Mesenchymal stem cell (in vitro differentiated cells and primary cell): ENCODE measurements at regions not wholly inside any gene's neighbourhood (a gene's known extent, or its start where the extent isn't known, plus 50 kb on each side); places are given as distances from the start of the nearest gene placed in this dataset.

Experiments used
- DNase-seq: peaks from one replicate; pipeline ENCODE4 v3.0.0-alpha.2; 2013
- H2AFZ ChIP-seq: one replicate; pipeline ENCODE4 v1.6.1; 2013; ENCODE audit warnings: low read depth, mild to moderate bottlenecking, control low read depth, inconsistent platforms, low read length, moderate library complexity
- H2AK5ac ChIP-seq: 2 replicates; pipeline ENCODE4 v1.6.1; 2013; ENCODE audit warnings: low read length, moderate library complexity, mild to moderate bottlenecking, inconsistent platforms; ENCODE audit not compliant: severe bottlenecking
- H2BK120ac ChIP-seq: one replicate; pipeline ENCODE4 v1.6.1; 2013; ENCODE audit warnings: low read depth, mild to moderate bottlenecking, inconsistent platforms, low read length, moderate library complexity
- H2BK12ac ChIP-seq, 2 experiments: one replicate each; pipeline ENCODE4 v1.6.1; 2013; ENCODE audit warnings: inconsistent platforms in 2 of 2, low read length in 2 of 2, mild to moderate bottlenecking in 2 of 2, moderate library complexity in 2 of 2, control low read depth in 1 of 2
- H2BK15ac ChIP-seq: one replicate; pipeline ENCODE4 v1.6.1; 2013; ENCODE audit warnings: mild to moderate bottlenecking, low read depth, inconsistent platforms; ENCODE audit not compliant: poor library complexity, severe bottlenecking
- H2BK5ac ChIP-seq: 2 replicates; pipeline ENCODE4 v1.6.1; 2013; ENCODE audit warnings: low read depth, mild to moderate bottlenecking, low read length, control low read depth, inconsistent platforms; ENCODE audit not compliant: poor library complexity, severe bottlenecking
- H3K14ac ChIP-seq, 2 experiments: one replicate each; pipeline ENCODE4 v1.6.1; 2013; ENCODE audit warnings: inconsistent platforms in 2 of 2, low read length in 2 of 2, control low read depth in 1 of 2, mild to moderate bottlenecking in 1 of 2, moderate library complexity in 1 of 2
- H3K18ac ChIP-seq, 2 experiments: one replicate each; pipeline ENCODE4 v1.6.1; 2013; ENCODE audit warnings: inconsistent platforms in 2 of 2, low read length in 2 of 2, control low read depth in 1 of 2, low read depth in 1 of 2, mild to moderate bottlenecking in 1 of 2
- H3K23ac ChIP-seq, 2 experiments: one replicate each; pipeline ENCODE4 v1.6.1; 2013; ENCODE audit warnings: inconsistent platforms in 2 of 2, low read length in 2 of 2, mild to moderate bottlenecking in 2 of 2, moderate library complexity in 2 of 2, control low read depth in 1 of 2
- H3K27ac ChIP-seq: 2 replicates; pipeline ENCODE4 v1.5.1; 2013; ENCODE audit warnings: mild to moderate bottlenecking, moderate library complexity, low read length, control low read depth, inconsistent platforms; ENCODE audit not compliant: poor library complexity, severe bottlenecking
- H3K27me3 ChIP-seq, 2 experiments: 2 replicates each; pipeline versions ENCODE4 v1.6.1 to v1.7.0; 2013; ENCODE audit warnings: low read length in 2 of 2, mild to moderate bottlenecking in 2 of 2, moderate library complexity in 2 of 2, control low read depth in 1 of 2, inconsistent platforms in 1 of 2; ENCODE audit not compliant: control insufficient read depth in 1 of 2, insufficient read depth in 1 of 2
- H3K36me3 ChIP-seq, 2 experiments: 2 replicates each; pipeline versions ENCODE4 v1.6.1 to v1.7.0; 2013; ENCODE audit warnings: low read length in 2 of 2, control low read depth in 1 of 2, inconsistent platforms in 1 of 2, low read depth in 1 of 2, mild to moderate bottlenecking in 1 of 2; ENCODE audit not compliant: insufficient read depth in 2 of 2, control insufficient read depth in 1 of 2
- H3K4ac ChIP-seq, 2 experiments: one replicate each; pipeline ENCODE4 v1.6.1; 2013; ENCODE audit warnings: inconsistent platforms in 2 of 2, low read length in 2 of 2, mild to moderate bottlenecking in 2 of 2, moderate library complexity in 2 of 2, control low read depth in 1 of 2, low read depth in 1 of 2
- H3K4me1 ChIP-seq: 2 replicates; pipeline ENCODE4 v1.6.1; 2013; ENCODE audit warnings: low read depth, low read length, control low read depth; ENCODE audit not compliant: control insufficient read depth, insufficient read depth
- H3K4me2 ChIP-seq: 2 replicates; pipeline ENCODE4 v1.6.1; 2013; ENCODE audit warnings: low read length, mild to moderate bottlenecking, inconsistent platforms; ENCODE audit not compliant: poor library complexity, severe bottlenecking
- H3K4me3 ChIP-seq, 2 experiments: 2 replicates each; pipeline versions ENCODE4 v1.5.1 to v1.7.0; 2013; ENCODE audit warnings: low read length in 2 of 2, mild to moderate bottlenecking in 2 of 2, control low read depth in 1 of 2, low read depth in 1 of 2; ENCODE audit not compliant: insufficient read depth in 1 of 2
- H3K79me1 ChIP-seq: replicated peaks from 2 replicates; pipeline ENCODE4 v1.6.1; 2013; ENCODE audit warnings: mild to moderate bottlenecking, control low read depth, low read length, inconsistent platforms; ENCODE audit not compliant: poor library complexity, severe bottlenecking
- H3K9ac ChIP-seq: 2 replicates; pipeline ENCODE4 v1.7.0; 2013; ENCODE audit warnings: mild to moderate bottlenecking, low read length, moderate library complexity
- H3K9me3 ChIP-seq: 2 replicates; pipeline ENCODE4 v1.7.0; 2013; ENCODE audit warnings: mild to moderate bottlenecking, low read length; ENCODE audit not compliant: control insufficient read depth
- H4K8ac ChIP-seq: one replicate; pipeline ENCODE4 v1.6.1; 2013; ENCODE audit warnings: inconsistent platforms, mild to moderate bottlenecking, low read length, moderate library complexity
- H4K91ac ChIP-seq: one replicate; pipeline ENCODE4 v1.6.1; 2013; ENCODE audit warnings: mild to moderate bottlenecking, low read length, inconsistent platforms
- WGBS: methylation state at CpG from one replicate; pipeline ENCODE4 v1.1.7; 2013; ENCODE audit warnings: mixed read lengths; 5-methylcytosine and 5-hydroxymethylcytosine counted together

GRCh38 chr5:5968981-5969380 is 409.4 kb downstream of the MED10 start:
- H3K18ac ChIP-seq, result no peak overlapping the region
- no peaks in the 10 kb centered on the region for H3K36me3 ChIP-seq
- no peaks in the 10 kb centered on the region for H3K4me1 ChIP-seq
- DNase-seq, result no peak
- WGBS, result 73% methylated on average over 4 of the region's 4 CpGs
- no peaks in the 10 kb centered on the region for H3K27me3 ChIP-seq
- no peak overlapping the region for H2BK15ac ChIP-seq
- peaks cover 13% of the 10 kb centered on the region for H3K9me3 ChIP-seq
- no peak overlapping the region for H3K9ac ChIP-seq
- no peak overlapping the region for H4K91ac ChIP-seq
- no peak overlapping the region for H3K4me2 ChIP-seq
- no peak overlapping the region for H3K23ac ChIP-seq
- H3K27ac ChIP-seq, result no peak overlapping the region
- no peak overlapping the region for H2AFZ ChIP-seq
- no peak overlapping the region for H3K4me3 ChIP-seq
- H3K79me1 ChIP-seq, result no peaks in the 10 kb centered on the region
- no peak overlapping the region for H2BK12ac ChIP-seq
- H3K14ac ChIP-seq, result no peak overlapping the region
- H2BK120ac ChIP-seq, result no peak overlapping the region
- H4K8ac ChIP-seq, result no peak overlapping the region
- no peak overlapping the region for H2AK5ac ChIP-seq
- no peak overlapping the region for H2BK5ac ChIP-seq
- no peak overlapping the region for H3K4ac ChIP-seq

DNA sequence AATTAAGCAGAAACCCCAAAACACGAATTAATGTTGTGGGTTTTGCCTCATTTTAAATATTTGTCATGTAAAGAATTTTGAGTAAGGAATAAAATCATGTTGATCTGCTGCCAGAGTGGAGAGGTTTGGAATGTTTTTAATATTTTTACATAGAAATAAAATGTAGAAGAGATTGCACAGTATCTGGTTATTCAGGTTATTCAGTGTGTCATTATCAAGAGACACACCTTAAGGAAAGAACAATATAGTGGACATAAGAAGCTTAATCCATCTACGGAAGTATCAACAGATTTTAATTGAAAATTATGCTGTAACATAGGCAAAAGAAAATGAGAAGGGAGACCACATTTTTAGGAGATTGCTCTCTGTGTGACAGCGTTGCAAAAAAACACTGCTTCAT is 410.4 kb downstream of the MED10 start:
- H3K27ac ChIP-seq, result no peak overlapping the region
- no peaks in the 10 kb centered on the region for H3K27me3 ChIP-seq
- DNase-seq, result no peak

GRCh38 chr5:5967373-5967772 is 411.0 kb downstream of the MED10 start:
- 84% methylated on average over 6 of the region's 6 CpGs for WGBS
- Histone ChIP-seq H2BK5ac (no peak overlapping the region), H3K18ac (no peak overlapping the region), H3K4me3 (no peak overlapping the region), H2BK15ac (no peak overlapping the region), H2AFZ (no peak overlapping the region), H3K27ac (no peak overlapping the region), H4K8ac (no peak overlapping the region), H3K9ac (no peak overlapping the region), H2BK12ac (no peak overlapping the region), H2AK5ac (no peak overlapping the region), H3K9me3 (peaks cover 15% of the 10 kb centered on the region), H3K4me1 (no peaks in the 10 kb centered on the region), H3K36me3 (no peaks in the 10 kb centered on the region), H3K23ac (no peak overlapping the region), H3K79me1 (no peaks in the 10 kb centered on the region), H3K4ac (no peak overlapping the region), H3K27me3 (no peaks in the 10 kb centered on the region), H3K14ac (no peak overlapping the region), H3K4me2 (no peak overlapping the region), H2BK120ac (no peak overlapping the region), H4K91ac (no peak overlapping the region)
- no peak for DNase-seq

More for the DNA sequence above, 410.4 kb downstream of the MED10 start:
- Histone ChIP-seq H3K4ac (no peak overlapping the region), H2BK15ac (no peak overlapping the region), H2AK5ac (no peak overlapping the region), H2BK120ac (no peak overlapping the region), H4K91ac (no peak overlapping the region), H3K79me1 (no peaks in the 10 kb centered on the region), H3K4me1 (no peaks in the 10 kb centered on the region), H3K14ac (no peak overlapping the region), H4K8ac (no peak overlapping the region), H3K4me2 (no peak overlapping the region), H3K9ac (no peak overlapping the region), H3K9me3 (peaks cover 15% of the 10 kb centered on the region), H3K4me3 (no peak overlapping the region), H2BK5ac (no peak overlapping the region), H2AFZ (no peak overlapping the region), H3K23ac (no peak overlapping the region), H3K18ac (no peak overlapping the region), H2BK12ac (no peak overlapping the region), H3K36me3 (no peaks in the 10 kb centered on the region)
- 59% methylated on average over 3 of the region's 3 CpGs for WGBS

DNA sequence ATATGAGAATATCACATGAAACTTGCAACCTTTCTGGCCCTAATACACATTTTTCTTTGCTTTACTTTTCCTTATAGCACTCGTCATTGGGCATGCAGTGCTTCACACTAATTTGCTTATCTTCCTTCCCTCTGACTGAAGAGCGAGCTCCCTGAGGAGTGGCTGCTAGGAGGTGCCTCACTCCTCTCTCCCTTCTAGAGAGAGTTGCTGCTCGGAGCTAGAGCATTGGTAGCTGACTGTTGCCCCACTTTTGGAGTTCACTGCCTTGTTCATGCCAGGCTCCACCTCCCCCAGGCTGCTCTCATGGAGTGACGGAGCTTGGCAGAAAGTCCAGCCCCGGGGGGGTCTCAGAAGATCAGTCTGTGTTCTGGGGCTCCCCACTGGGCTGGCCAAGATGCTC is 413.2 kb downstream of the MED10 start:
- Histone ChIP-seq H2BK12ac (no peak overlapping the region), H3K27ac (no peak overlapping the region), H3K18ac (no peak overlapping the region), H3K27me3 (no peaks in the 10 kb centered on the region), H3K4me3 (no peak overlapping the region), H3K14ac (no peak overlapping the region), H3K9me3 (peaks cover 15% of the 10 kb centered on the region), H3K79me1 (no peaks in the 10 kb centered on the region), H2BK15ac (no peak overlapping the region), H2BK120ac (no peak overlapping the region), H2BK5ac (no peak overlapping the region), H2AK5ac (no peak overlapping the region), H3K4me2 (no peak overlapping the region), H3K4me1 (no peaks in the 10 kb centered on the region), H4K91ac (no peak overlapping the region), H3K36me3 (no peaks in the 10 kb centered on the region), H2AFZ (no peak overlapping the region), H3K23ac (no peak overlapping the region), H4K8ac (no peak overlapping the region), H3K4ac (no peak overlapping the region), H3K9ac (no peak overlapping the region)
- 51% methylated on average over 5 of the region's 5 CpGs for WGBS
- DNase-seq, result no peak
